Stomach (tissue), 8 donors: ENCODE measurements at regions not wholly inside any gene's neighbourhood (a gene's known extent, or its start where the extent isn't known, plus 50 kb on each side); places are given as distances from the start of the nearest gene placed in this dataset.

ENCODE experiments used
- DNase-seq, 2 donors: peaks; one replicate each; pipeline versions ENCODE4 v3.0.0 to v3.0.0-alpha.2; 2013 to 2019
- H3K27ac ChIP-seq, 5 donors: fragments of 200-600 bp in 4 of 5; sonication (generic) in 4 of 5; one replicate each; pipeline ENCODE4 v1.5.1; 2013 to 2019; ENCODE audit warnings: mild to moderate bottlenecking in 1 of 5, moderate library complexity in 1 of 5
- H3K27me3 ChIP-seq, 3 donors: fragments of 200-600 bp; sonication (generic); one replicate each; pipeline ENCODE4 v1.5.1; 2017 to 2019; ENCODE audit warnings: mixed run types in 1 of 3
- H3K36me3 ChIP-seq, 4 donors: fragments of 200-600 bp; sonication (generic); 1 replicate in 3 of 4; 2 replicates in 1 of 4; pipeline ENCODE4 v1.5.1; 2016 to 2019
- H3K4me1 ChIP-seq, 4 donors: fragments of 200-600 bp; sonication (generic); one replicate each; pipeline ENCODE4 v1.5.1; 2016 to 2019
- H3K4me3 ChIP-seq, 4 donors: fragments of 200-600 bp; sonication (generic) in 3 of 4; one replicate each; pipeline ENCODE4 v1.5.1; 2016 to 2019; ENCODE audit warnings: mild to moderate bottlenecking in 1 of 4
- H3K9me3 ChIP-seq, 4 donors: fragments of 200-600 bp; sonication (generic); one replicate each; pipeline ENCODE4 v1.5.1; 2016 to 2019
- CTCF ChIP-seq, 7 experiments: fragments of 450-650 bp in 4 of 7; fragments of 200-600 bp in 3 of 7; sonication (generic) in 3 of 7; IDR thresholded peaks; one replicate each; pipeline ENCODE4 v1.5.1; 2016 to 2019; ENCODE audit warnings: antibody characterized with exemption in 7 of 7, control low read depth in 2 of 7, mild to moderate bottlenecking in 1 of 7
- EP300 ChIP-seq: sonication (generic); formaldehyde crosslinking; IDR thresholded peaks from one replicate; pipeline ENCODE4 v1.6.1; 2017; ENCODE audit warnings: antibody characterized with exemption
- POLR2A ChIP-seq, 4 donors: fragments of 450-650 bp; IDR thresholded peaks; one replicate each; pipeline ENCODE4 v1.6.1; 2016; ENCODE audit warnings: antibody characterized with exemption in 4 of 4, control low read depth in 2 of 4, mild to moderate bottlenecking in 1 of 4, moderate library complexity in 1 of 4
- POLR2AphosphoS5 ChIP-seq, 3 donors: sonication (generic); formaldehyde crosslinking; IDR thresholded peaks; one replicate each; pipeline ENCODE4 v1.6.1; 2016; ENCODE audit warnings: antibody characterized with exemption in 3 of 3
- WGBS, 5 donors: extraction: QIAGEN DNeasy Blood & Tissue Kit in 3 of 5; methylation state at CpG; one replicate each; pipeline versions ENCODE4 v1.1.5 to v1.1.7; 2013 to 2018; 5-methylcytosine and 5-hydroxymethylcytosine counted together
- intact Hi-C: fragments of 100-400 bp; cut with DNase I; formaldehyde crosslinking; loops from one replicate; pipeline ENCODE4 v1.15.1; 2023; ENCODE audit warnings: low total_unique reads
- donor health status: healthy with polysubstance abuse.
- donor health status: Bipolar disorder and iron deficiency.
- donor health status: healthy.

- no peak overlapping the region for H3K27ac ChIP-seq
These were observed 440.0 kb upstream of the ANO3 start for GRCh38 chr11:25891960-25892359.

GRCh38 chr11:25899617-25900160 lies 432.2 kb upstream of the ANO3 start:
- no peaks in the 10 kb centered on the region for H3K9me3 ChIP-seq
- no peak for TF ChIP-seq POLR2AphosphoS5 (IDR thresholded peaks at IDR 0.05)
- no peak for TF ChIP-seq EP300
- no peak for TF ChIP-seq POLR2A (IDR thresholded peaks at IDR 0.05)
- no peak for TF ChIP-seq CTCF (IDR thresholded peaks at IDR 0.05)
- H3K36me3 ChIP-seq, result no peaks in the 10 kb centered on the region
- no peak overlapping the region for H3K4me3 ChIP-seq
- intact Hi-C loops, result no loop called here
- H3K27ac ChIP-seq, result no peak overlapping the region
- DNase-seq, result no peak
- no peaks in the 10 kb centered on the region for H3K4me1 ChIP-seq
- no peaks in the 10 kb centered on the region for H3K27me3 ChIP-seq
- WGBS, 5 donors, result 57 to 79% (median 67%) methylated on average over 2 to 3 of the region's 3 CpGs

More at GRCh38 chr11:25891960-25892359, 440.0 kb upstream of the ANO3 start:
- intact Hi-C loops, result no loop called here
- no peaks in the 10 kb centered on the region for H3K4me1 ChIP-seq
- 95 to 100% (median 100%) methylated on average over 1 of the region's 1 CpG for WGBS, 5 donors
- no peaks in the 10 kb centered on the region for H3K36me3 ChIP-seq
- no peaks in the 10 kb centered on the region for H3K9me3 ChIP-seq
- TF ChIP-seq POLR2AphosphoS5 (IDR thresholded peaks at IDR 0.05), result no peak
- no peak for TF ChIP-seq POLR2A (IDR thresholded peaks at IDR 0.05)
- TF ChIP-seq EP300, result no peak
- TF ChIP-seq CTCF (IDR thresholded peaks at IDR 0.05), result no peak
- no peak overlapping the region for H3K4me3 ChIP-seq
- no peak for DNase-seq
- H3K27me3 ChIP-seq, result no peaks in the 10 kb centered on the region

- 92 to 95% (median 94%) methylated on average over 4 of the region's 4 CpGs for WGBS, 5 donors
- Histone ChIP-seq H3K27me3 (no peaks in the 10 kb centered on the region), H3K27ac (no peak overlapping the region), H3K4me1 (no peaks in the 10 kb centered on the region), H3K4me3 (no peak overlapping the region), H3K36me3 (no peaks in the 10 kb centered on the region), H3K9me3 (no peaks in the 10 kb centered on the region)
- intact Hi-C loops, result no loop called here
- no peak for DNase-seq
- TF ChIP-seq CTCF (IDR thresholded peaks at IDR 0.05) (no peak), EP300 (no peak), POLR2AphosphoS5 (IDR thresholded peaks at IDR 0.05) (no peak), POLR2A (IDR thresholded peaks at IDR 0.05) (no peak)
These were observed 431.1 kb upstream of the ANO3 start for GRCh38 chr11:25900814-25901213.

- Histone ChIP-seq H3K27me3 (no peaks in the 10 kb centered on the region), H3K27ac (no peak overlapping the region), H3K36me3 (no peaks in the 10 kb centered on the region), H3K4me1 (no peaks in the 10 kb centered on the region), H3K9me3 (no peaks in the 10 kb centered on the region), H3K4me3 (no peak overlapping the region)
- intact Hi-C loops, result no loop called here
- TF ChIP-seq POLR2AphosphoS5 (IDR thresholded peaks at IDR 0.05), result no peak
- TF ChIP-seq POLR2A (IDR thresholded peaks at IDR 0.05), result no peak
- no peak for TF ChIP-seq EP300
- no peak for TF ChIP-seq CTCF (IDR thresholded peaks at IDR 0.05)
- no peak for DNase-seq
- WGBS, 5 donors, result 89 to 93% (median 91%) methylated on average over 15 of the region's 15 CpGs
These were observed 430.5 kb upstream of the ANO3 start for GRCh38 chr11:25901415-25901814.
